PFSK-1 (cell line): ENCODE measurements at regions not wholly inside any gene's neighbourhood (a gene's known extent, or its start where the extent isn't known, plus 50 kb on each side); places are given as distances from the start of the nearest gene placed in this dataset.

Experiments
- FOXP2 ChIP-seq: optimal IDR thresholded peaks from 2 replicates; pipeline ENCODE3; 2011; ENCODE audit warnings: borderline replicate concordance, control low read depth, inconsistent platforms; ENCODE audit not compliant: insufficient read depth; ENCODE audit errors: extremely low read length, extremely low read depth
- TF ChIP-seq, protein P1 (sequence below), 2 experiments: IDR thresholded peaks; 2 replicates each; pipeline versions ENCODE4 v1.6.1 to v1.8.0; 2011 to 2012; ENCODE audit warnings: low read depth in 2 of 2, low read length in 2 of 2, control low read depth in 1 of 2, inconsistent platforms in 1 of 2, mild to moderate bottlenecking in 1 of 2, moderate library complexity in 1 of 2; ENCODE audit not compliant: insufficient read depth in 1 of 2

DNA sequence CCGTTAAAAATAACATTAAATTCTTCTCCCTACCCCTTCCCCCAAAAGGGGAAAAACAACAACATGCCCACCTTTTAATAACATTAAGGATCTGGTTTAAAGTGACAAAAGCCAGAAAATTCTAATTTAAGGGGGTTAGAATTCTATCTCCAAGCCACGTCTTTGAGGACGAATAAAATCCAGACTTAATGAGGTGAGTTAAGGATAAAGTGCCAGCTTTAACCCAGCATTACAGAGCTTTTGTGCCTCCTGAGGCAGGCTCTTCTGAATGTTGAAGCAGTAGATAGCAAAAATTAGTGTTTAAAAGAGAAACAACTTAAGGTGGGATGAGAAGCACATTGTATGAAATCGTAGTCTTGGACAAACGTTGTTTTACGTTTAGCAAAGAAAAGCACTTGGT is 329.0 kb upstream of the MPDZ start:
- TF ChIP-seq FOXP2 = no peak
- TF ChIP-seq, protein P1, sequence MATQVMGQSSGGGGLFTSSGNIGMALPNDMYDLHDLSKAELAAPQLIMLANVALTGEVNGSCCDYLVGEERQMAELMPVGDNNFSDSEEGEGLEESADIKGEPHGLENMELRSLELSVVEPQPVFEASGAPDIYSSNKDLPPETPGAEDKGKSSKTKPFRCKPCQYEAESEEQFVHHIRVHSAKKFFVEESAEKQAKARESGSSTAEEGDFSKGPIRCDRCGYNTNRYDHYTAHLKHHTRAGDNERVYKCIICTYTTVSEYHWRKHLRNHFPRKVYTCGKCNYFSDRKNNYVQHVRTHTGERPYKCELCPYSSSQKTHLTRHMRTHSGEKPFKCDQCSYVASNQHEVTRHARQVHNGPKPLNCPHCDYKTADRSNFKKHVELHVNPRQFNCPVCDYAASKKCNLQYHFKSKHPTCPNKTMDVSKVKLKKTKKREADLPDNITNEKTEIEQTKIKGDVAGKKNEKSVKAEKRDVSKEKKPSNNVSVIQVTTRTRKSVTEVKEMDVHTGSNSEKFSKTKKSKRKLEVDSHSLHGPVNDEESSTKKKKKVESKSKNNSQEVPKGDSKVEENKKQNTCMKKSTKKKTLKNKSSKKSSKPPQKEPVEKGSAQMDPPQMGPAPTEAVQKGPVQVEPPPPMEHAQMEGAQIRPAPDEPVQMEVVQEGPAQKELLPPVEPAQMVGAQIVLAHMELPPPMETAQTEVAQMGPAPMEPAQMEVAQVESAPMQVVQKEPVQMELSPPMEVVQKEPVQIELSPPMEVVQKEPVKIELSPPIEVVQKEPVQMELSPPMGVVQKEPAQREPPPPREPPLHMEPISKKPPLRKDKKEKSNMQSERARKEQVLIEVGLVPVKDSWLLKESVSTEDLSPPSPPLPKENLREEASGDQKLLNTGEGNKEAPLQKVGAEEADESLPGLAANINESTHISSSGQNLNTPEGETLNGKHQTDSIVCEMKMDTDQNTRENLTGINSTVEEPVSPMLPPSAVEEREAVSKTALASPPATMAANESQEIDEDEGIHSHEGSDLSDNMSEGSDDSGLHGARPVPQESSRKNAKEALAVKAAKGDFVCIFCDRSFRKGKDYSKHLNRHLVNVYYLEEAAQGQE (IDR thresholded peaks at IDR 0.05; ENCODE audit: insufficient read depth in 1 of 2, low read depth in 2 of 2, low read length in 2 of 2) = no peak
